GM23338 (cell line): ENCODE measurements at regions not wholly inside any gene's neighbourhood (a gene's known extent, or its start where the extent isn't known, plus 50 kb on each side); places are given as distances from the start of the nearest gene placed in this dataset.

ENCODE experiments used
- CREB1 ChIP-seq: fragments of 250-450 bp; sonication (Bioruptor Pico); IDR thresholded peaks from 2 replicates; pipeline ENCODE4 v1.5.0; 2020; ENCODE audit warnings: low read depth, mild to moderate bottlenecking, moderate library complexity
- EZH2 ChIP-seq: fragments of 200-600 bp; sonication (generic); IDR thresholded peaks from one replicate; pipeline ENCODE4 v1.8.0; 2017; ENCODE audit warnings: antibody characterized with exemption, mild to moderate bottlenecking, low read depth; ENCODE audit not compliant: unreplicated experiment
- EZH2phosphoT487 ChIP-seq: fragments of 200-600 bp; sonication (generic); IDR thresholded peaks from one replicate; pipeline ENCODE4 v1.8.1; 2018; ENCODE audit warnings: antibody characterized with exemption; ENCODE audit not compliant: unreplicated experiment
- JUNB ChIP-seq: IDR thresholded peaks from one replicate; pipeline ENCODE4 v1.6.1; 2016; ENCODE audit warnings: antibody characterized with exemption; ENCODE audit not compliant: unreplicated experiment
- NANOG ChIP-seq: IDR thresholded peaks from 2 replicates; pipeline ENCODE4 v1.6.1; 2016; ENCODE audit warnings: antibody characterized with exemption, borderline replicate concordance
- POLR2AphosphoS5 ChIP-seq: IDR thresholded peaks from 2 replicates; pipeline ENCODE4 v1.6.1; 2016; ENCODE audit warnings: antibody characterized with exemption, low read depth
- ZNF331 ChIP-seq: fragments of 250-450 bp; sonication (Bioruptor Pico); IDR thresholded peaks from 2 replicates; pipeline ENCODE4 v1.5.0; 2020; ENCODE audit warnings: low read depth, mild to moderate bottlenecking, moderate library complexity
- TF ChIP-seq, protein P1 (sequence below), 2 experiments: fragments of 200-600 bp in 1 of 2; sonication (generic) in 1 of 2; conservative IDR thresholded peaks; 2 replicates each; pipeline versions ENCODE4 v1.5.1 to v1.6.1; 2016 to 2017; ENCODE audit warnings: antibody characterized with exemption in 2 of 2, low read depth in 2 of 2, mild to moderate bottlenecking in 2 of 2, moderate library complexity in 1 of 2
- TF ChIP-seq, protein P2 (sequence below): IDR thresholded peaks from one replicate; pipeline ENCODE4 v1.6.1; 2018; ENCODE audit warnings: antibody characterized with exemption; ENCODE audit not compliant: unreplicated experiment

GRCh38 chr4:3681191-3681590 is 85.0 kb upstream of the ADRA2C start:
- TF ChIP-seq, protein P1, sequence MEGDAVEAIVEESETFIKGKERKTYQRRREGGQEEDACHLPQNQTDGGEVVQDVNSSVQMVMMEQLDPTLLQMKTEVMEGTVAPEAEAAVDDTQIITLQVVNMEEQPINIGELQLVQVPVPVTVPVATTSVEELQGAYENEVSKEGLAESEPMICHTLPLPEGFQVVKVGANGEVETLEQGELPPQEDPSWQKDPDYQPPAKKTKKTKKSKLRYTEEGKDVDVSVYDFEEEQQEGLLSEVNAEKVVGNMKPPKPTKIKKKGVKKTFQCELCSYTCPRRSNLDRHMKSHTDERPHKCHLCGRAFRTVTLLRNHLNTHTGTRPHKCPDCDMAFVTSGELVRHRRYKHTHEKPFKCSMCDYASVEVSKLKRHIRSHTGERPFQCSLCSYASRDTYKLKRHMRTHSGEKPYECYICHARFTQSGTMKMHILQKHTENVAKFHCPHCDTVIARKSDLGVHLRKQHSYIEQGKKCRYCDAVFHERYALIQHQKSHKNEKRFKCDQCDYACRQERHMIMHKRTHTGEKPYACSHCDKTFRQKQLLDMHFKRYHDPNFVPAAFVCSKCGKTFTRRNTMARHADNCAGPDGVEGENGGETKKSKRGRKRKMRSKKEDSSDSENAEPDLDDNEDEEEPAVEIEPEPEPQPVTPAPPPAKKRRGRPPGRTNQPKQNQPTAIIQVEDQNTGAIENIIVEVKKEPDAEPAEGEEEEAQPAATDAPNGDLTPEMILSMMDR (conservative IDR thresholded peaks at IDR 0.05; ENCODE audit: low read depth in 2 of 2), result no peak
- TF ChIP-seq POLR2AphosphoS5 (no peak), EZH2phosphoT487 (no peak), CREB1 (CRISPR knock-in tag) (no peak), EZH2 (no peak), NANOG (no peak), JUNB (no peak), ZNF331 (CRISPR knock-in tag) (no peak)
- TF ChIP-seq, protein P2, sequence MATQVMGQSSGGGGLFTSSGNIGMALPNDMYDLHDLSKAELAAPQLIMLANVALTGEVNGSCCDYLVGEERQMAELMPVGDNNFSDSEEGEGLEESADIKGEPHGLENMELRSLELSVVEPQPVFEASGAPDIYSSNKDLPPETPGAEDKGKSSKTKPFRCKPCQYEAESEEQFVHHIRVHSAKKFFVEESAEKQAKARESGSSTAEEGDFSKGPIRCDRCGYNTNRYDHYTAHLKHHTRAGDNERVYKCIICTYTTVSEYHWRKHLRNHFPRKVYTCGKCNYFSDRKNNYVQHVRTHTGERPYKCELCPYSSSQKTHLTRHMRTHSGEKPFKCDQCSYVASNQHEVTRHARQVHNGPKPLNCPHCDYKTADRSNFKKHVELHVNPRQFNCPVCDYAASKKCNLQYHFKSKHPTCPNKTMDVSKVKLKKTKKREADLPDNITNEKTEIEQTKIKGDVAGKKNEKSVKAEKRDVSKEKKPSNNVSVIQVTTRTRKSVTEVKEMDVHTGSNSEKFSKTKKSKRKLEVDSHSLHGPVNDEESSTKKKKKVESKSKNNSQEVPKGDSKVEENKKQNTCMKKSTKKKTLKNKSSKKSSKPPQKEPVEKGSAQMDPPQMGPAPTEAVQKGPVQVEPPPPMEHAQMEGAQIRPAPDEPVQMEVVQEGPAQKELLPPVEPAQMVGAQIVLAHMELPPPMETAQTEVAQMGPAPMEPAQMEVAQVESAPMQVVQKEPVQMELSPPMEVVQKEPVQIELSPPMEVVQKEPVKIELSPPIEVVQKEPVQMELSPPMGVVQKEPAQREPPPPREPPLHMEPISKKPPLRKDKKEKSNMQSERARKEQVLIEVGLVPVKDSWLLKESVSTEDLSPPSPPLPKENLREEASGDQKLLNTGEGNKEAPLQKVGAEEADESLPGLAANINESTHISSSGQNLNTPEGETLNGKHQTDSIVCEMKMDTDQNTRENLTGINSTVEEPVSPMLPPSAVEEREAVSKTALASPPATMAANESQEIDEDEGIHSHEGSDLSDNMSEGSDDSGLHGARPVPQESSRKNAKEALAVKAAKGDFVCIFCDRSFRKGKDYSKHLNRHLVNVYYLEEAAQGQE, result no peak
